Nephron (organoid): ENCODE measurements at regions not wholly inside any gene's neighbourhood (a gene's known extent, or its start where the extent isn't known, plus 50 kb on each side); places are given as distances from the start of the nearest gene placed in this dataset.

ENCODE experiments used
- H3K27ac Mint-ChIP-seq, 3 experiments: 2 replicates each; pipeline ENCODE4 v1.8.0; 2020; ENCODE audit warnings: mixed read lengths in 3 of 3, mild to moderate bottlenecking in 2 of 3, moderate library complexity in 1 of 3
- H3K27me3 Mint-ChIP-seq: 2 replicates; pipeline ENCODE4 v1.8.0; 2021; ENCODE audit warnings: low read depth, mild to moderate bottlenecking, moderate library complexity, mixed read lengths
- H3K36me3 Mint-ChIP-seq: 2 replicates; pipeline ENCODE4 v1.8.0; 2020; ENCODE audit warnings: low read depth, mixed read lengths
- H3K4me1 Mint-ChIP-seq: 2 replicates; pipeline ENCODE4 v1.8.0; 2020; ENCODE audit warnings: mixed read lengths
- H3K4me3 Mint-ChIP-seq, 3 experiments: 2 replicates each; pipeline ENCODE4 v1.8.0; 2020; ENCODE audit warnings: mild to moderate bottlenecking in 3 of 3, mixed read lengths in 3 of 3, moderate library complexity in 2 of 3
- H3K9me3 Mint-ChIP-seq: 2 replicates; pipeline ENCODE4 v1.8.0; 2020; ENCODE audit warnings: mixed read lengths
- CTCF ChIP-seq, 3 experiments: fragments of 200-600 bp; sonication (generic); IDR thresholded peaks; one replicate each; pipeline ENCODE4 v1.5.0; 2021; ENCODE audit warnings: antibody characterized with exemption in 3 of 3; ENCODE audit not compliant: unreplicated experiment in 3 of 3

DNA sequence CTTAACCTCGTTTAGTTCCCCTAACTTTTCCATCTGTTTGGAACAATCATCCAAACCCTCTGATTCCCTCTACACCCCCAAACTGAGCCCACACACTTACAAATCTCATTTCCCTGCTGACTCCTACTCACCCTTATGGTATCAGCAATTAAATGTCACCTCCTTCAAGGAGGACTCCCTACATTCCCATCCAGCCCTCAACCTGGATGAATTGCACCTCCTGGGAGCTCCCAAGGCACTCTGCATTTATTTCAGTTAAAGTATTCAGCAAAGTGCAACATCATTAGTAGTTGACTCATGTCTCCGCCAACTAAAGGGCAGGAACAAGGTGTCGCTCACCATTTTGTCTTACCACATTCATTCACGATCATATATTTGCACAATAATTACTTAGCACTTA, 353.5 kb downstream of the TMEM114 start:
- Mint-ChIP-seq H3K4me1 (no peaks in the 10 kb centered on the region), H3K4me3 (no peak overlapping the region), H3K27ac (no peak overlapping the region), H3K36me3 (no peaks in the 10 kb centered on the region), H3K27me3 (no peaks in the 10 kb centered on the region), H3K9me3 (no peaks in the 10 kb centered on the region)
- no peak for TF ChIP-seq CTCF (IDR thresholded peaks at IDR 0.05; ENCODE audit: unreplicated experiment in 3 of 3)

- peaks cover under 1% of the 10 kb centered on the region for H3K9me3 Mint-ChIP-seq
- no peaks in the 10 kb centered on the region for H3K4me1 Mint-ChIP-seq
- no peak for TF ChIP-seq CTCF (IDR thresholded peaks at IDR 0.05; ENCODE audit: unreplicated experiment in 3 of 3)
- no peaks in the 10 kb centered on the region for H3K36me3 Mint-ChIP-seq
- H3K4me3 Mint-ChIP-seq, result no peak overlapping the region
- no peak overlapping the region for H3K27ac Mint-ChIP-seq
- no peaks in the 10 kb centered on the region for H3K27me3 Mint-ChIP-seq
Measured at GRCh38 chr16:8230497-8230896, 359.8 kb downstream of the TMEM114 start.

- TF ChIP-seq CTCF (IDR thresholded peaks at IDR 0.05; ENCODE audit: unreplicated experiment in 3 of 3), result no peak
- Mint-ChIP-seq H3K4me1 (no peaks in the 10 kb centered on the region), H3K27ac (no peak overlapping the region), H3K27me3 (no peaks in the 10 kb centered on the region), H3K4me3 (no peak overlapping the region), H3K36me3 (no peaks in the 10 kb centered on the region), H3K9me3 (peaks cover 3% of the 10 kb centered on the region)
Measured at GRCh38 chr16:8229011-8229520, 361.2 kb downstream of the TMEM114 start.

DNA sequence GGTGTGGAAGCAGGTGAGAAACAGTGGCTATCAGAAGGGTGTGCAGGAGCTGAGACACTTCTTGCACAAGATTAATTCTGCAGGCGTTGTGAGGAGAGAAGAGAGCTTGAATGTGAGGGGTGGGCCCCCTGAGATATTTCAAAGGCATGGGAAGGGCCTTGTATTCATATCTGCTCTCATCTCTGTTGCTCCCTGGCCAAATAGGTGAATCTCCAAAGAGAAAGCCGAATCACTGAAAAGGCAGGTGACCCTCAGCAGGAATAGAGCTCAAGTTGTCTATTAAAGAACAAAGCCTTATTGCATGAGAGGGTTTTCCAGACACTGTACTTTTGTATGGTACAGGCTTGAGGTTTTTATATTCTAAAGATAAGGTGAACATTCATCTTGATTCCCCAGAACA, 373.1 kb downstream of the TMEM114 start:
- Mint-ChIP-seq H3K9me3 (peaks cover 4% of the 10 kb centered on the region), H3K4me1 (peaks cover 9% of the 10 kb centered on the region), H3K27me3 (no peaks in the 10 kb centered on the region), H3K27ac (no peak overlapping the region), H3K4me3 (no peak overlapping the region), H3K36me3 (no peaks in the 10 kb centered on the region)
- TF ChIP-seq CTCF (IDR thresholded peaks at IDR 0.05; ENCODE audit: unreplicated experiment in 3 of 3), result no peak

DNA sequence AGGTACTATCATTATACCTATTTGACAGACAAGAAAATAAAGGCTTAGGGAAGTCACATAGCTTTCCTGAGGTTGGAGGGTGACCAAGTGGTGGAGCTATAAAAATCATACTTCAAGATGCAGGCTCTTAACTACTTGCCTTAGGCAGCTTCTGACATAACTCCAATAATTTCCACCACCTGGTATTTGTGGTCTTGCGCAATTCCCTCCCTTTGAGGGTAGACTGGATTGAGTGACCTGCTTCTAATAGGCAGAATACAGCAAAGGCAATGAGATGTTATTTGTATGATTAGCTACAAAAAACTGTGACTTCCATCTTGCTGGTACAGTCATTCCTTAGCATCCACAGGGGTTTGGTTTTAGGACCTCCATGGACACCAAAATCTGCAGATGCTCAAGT, 385.5 kb downstream of the TMEM114 start:
- H3K4me3 Mint-ChIP-seq, result no peak overlapping the region
- no peak overlapping the region for H3K27ac Mint-ChIP-seq
- H3K27me3 Mint-ChIP-seq, result no peaks in the 10 kb centered on the region
- peaks cover 3% of the 10 kb centered on the region for H3K36me3 Mint-ChIP-seq
- peaks cover 15% of the 10 kb centered on the region for H3K9me3 Mint-ChIP-seq
- TF ChIP-seq CTCF (IDR thresholded peaks at IDR 0.05; ENCODE audit: unreplicated experiment in 3 of 3), result no peak
- no peaks in the 10 kb centered on the region for H3K4me1 Mint-ChIP-seq

GRCh38 chr16:8204096-8204495, 386.2 kb downstream of the TMEM114 start:
- H3K36me3 Mint-ChIP-seq, result peaks cover 3% of the 10 kb centered on the region
- H3K4me3 Mint-ChIP-seq, result no peak overlapping the region
- no peaks in the 10 kb centered on the region for H3K27me3 Mint-ChIP-seq
- no peak overlapping the region for H3K27ac Mint-ChIP-seq
- TF ChIP-seq CTCF (IDR thresholded peaks at IDR 0.05; ENCODE audit: unreplicated experiment in 3 of 3), result no peak
- no peaks in the 10 kb centered on the region for H3K4me1 Mint-ChIP-seq
- peaks cover 15% of the 10 kb centered on the region for H3K9me3 Mint-ChIP-seq
